SK-N-MC (cell line): ENCODE measurements at regions not wholly inside any gene's neighbourhood (a gene's known extent, or its start where the extent isn't known, plus 50 kb on each side); places are given as distances from the start of the nearest gene placed in this dataset.

ENCODE experiments used
- EZH2 ChIP-seq: fragments of 200-600 bp; sonication (generic); IDR thresholded peaks from one replicate; pipeline ENCODE4 v1.6.1; 2017; ENCODE audit warnings: antibody characterized with exemption
- POLR2AphosphoS5 ChIP-seq: IDR thresholded peaks from 2 replicates; pipeline ENCODE4 v1.6.1; 2012; ENCODE audit warnings: mild to moderate bottlenecking, low read depth, low read length, borderline replicate concordance

DNA sequence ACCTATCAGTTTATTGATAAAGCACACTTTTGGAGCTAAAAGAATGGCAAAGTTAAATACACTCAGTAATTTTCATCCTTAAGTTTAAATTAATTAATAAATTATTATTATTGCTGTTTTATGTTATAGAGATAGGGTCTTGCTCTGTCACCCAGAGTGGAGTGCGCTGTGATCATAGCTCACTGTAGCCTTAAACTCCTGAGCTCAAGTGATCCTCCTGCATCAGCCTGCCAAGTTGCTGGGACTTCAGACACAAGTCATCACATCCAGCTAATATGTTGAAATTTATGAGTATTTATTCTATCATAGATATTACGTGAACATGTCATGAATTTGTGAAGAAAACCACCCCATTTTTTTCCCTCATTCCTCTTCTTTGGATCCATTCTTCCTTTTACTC, 64.2 kb downstream of the GJA1 start:
- TF ChIP-seq POLR2AphosphoS5 (no peak), EZH2 (no peak)
